Tibial nerve (tissue), 4 donors: ENCODE measurements at regions not wholly inside any gene's neighbourhood (a gene's known extent, or its start where the extent isn't known, plus 50 kb on each side); places are given as distances from the start of the nearest gene placed in this dataset.

Experiments
- CTCF ChIP-seq, 5 experiments: fragments of 200-600 bp in 3 of 5; fragments of 450-650 bp in 2 of 5; sonication (generic) in 3 of 5; IDR thresholded peaks; one replicate each; pipeline ENCODE4 v1.5.1; 2016 to 2019; ENCODE audit warnings: antibody characterized with exemption in 5 of 5, mild to moderate bottlenecking in 3 of 5, moderate library complexity in 2 of 5
- EP300 ChIP-seq, 2 donors: sonication (generic); formaldehyde crosslinking; IDR thresholded peaks; one replicate each; pipeline ENCODE4 v1.6.1; 2017; ENCODE audit warnings: antibody characterized with exemption in 2 of 2, mild to moderate bottlenecking in 1 of 2
- POLR2A ChIP-seq, 2 donors: fragments of 450-650 bp; IDR thresholded peaks; one replicate each; pipeline ENCODE4 v1.6.1; 2017; ENCODE audit warnings: antibody characterized with exemption in 2 of 2, mild to moderate bottlenecking in 2 of 2, moderate library complexity in 2 of 2

- no peak for TF ChIP-seq POLR2A (IDR thresholded peaks at IDR 0.05)
- TF ChIP-seq CTCF (IDR thresholded peaks at IDR 0.05): no peak
- no peak for TF ChIP-seq EP300 (IDR thresholded peaks at IDR 0.05)
These were observed 76.9 kb upstream of the OLFM1 start for GRCh38 chr9:135010586-135010860.
